Brain pericyte (primary cell): ENCODE measurements at regions not wholly inside any gene's neighbourhood (a gene's known extent, or its start where the extent isn't known, plus 50 kb on each side); places are given as distances from the start of the nearest gene placed in this dataset.

Experiments used
- DNase-seq: peaks from one replicate; pipeline ENCODE4 v3.0.0-alpha.2; 2012; ENCODE audit warnings: low read depth, low spot score

DNA sequence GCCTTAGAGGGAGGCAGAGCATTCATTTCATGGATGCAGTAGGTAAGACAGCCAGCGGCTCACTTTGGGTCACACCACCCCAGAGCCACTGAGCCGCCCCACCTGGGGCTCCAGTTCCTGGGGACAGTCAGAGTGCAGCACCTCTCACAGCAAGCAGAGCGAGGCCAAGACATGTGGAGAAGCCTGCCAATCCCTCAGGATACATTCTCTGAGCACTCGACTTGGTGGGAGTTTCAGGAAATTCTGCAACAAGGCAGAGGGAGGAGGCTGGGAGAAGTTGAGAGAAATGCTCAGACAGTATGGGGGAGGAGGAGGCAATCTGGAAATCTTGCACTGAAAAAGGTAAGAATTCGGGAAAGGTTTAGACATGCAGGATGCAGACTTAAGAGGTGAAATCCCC lies 60.8 kb upstream of the WLS start:
- DNase-seq, result no peak

DNA sequence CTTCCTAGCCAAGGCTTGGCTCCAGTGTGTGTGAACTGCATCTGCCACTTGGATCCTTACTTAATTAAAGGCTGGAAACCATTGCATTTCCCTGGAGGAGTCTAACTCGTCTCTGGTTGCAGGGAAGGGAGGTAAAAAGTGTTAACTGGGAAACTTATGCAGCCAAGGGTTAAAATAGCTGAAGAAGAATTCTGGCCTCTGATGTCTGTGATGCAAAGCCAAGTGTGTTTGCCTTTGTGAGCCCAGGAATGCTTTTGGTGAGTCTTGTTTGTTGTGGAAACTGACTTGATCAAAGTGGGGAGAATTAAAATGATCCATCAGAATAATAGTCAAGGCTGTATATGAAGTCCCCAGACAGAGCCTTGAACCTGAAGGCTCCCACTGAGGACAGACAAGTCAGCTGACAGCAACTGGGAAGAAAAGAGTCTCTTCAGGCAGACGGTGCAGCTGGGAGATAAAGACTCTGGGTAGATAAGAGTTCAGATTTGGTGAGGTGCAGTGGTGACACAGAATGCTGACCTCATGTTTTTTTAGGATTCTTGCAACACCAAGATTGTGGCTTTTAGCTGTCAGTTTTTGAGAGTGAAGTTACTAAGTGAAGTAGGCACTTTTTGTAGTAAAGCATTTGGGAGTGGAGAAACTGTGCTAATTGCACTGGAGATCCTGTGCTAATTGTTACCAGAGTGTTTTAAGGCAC lies 59.5 kb upstream of the WLS start:
- DNase-seq, result no peak

DNA sequence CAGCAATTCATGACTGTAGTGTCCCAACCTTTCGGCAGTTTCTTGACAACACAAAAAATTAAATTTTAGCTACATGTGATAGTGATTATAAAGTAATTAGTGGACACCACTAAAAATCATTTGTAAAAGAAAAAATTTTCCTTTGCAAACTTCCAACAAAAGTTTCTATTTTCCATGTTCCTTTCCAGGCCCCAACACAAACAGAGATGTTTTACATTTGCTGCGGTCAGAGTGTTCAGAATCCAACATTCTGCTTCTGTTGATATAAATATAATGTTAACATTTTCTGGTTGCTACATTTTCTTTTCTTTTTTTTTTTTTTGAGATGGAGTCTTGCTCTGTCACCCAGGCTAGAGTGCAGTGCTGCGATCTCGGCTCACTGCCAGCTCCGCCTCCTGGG lies 54.9 kb upstream of the WLS start:
- DNase-seq, result no peak

DNA sequence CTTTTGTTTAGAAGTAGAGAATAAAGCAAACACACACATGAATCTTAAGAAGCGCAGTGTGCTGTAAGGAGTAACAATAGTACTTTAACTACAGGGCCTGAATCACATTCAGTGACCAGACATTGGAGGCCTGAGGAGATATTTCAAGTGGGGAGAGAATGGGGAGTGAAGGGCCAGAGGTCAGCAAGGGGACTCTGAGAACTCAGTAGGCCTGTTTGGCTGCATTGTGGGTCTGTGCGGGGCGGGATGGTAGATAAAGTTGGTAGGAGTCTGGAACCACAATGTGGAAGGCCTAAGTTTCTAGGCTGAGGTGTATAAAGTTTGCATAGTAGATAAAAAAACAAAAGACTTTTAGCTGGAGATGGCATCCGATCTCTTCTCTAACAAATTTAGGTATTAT lies 52.7 kb upstream of the WLS start:
- DNase-seq, result no peak

DNA sequence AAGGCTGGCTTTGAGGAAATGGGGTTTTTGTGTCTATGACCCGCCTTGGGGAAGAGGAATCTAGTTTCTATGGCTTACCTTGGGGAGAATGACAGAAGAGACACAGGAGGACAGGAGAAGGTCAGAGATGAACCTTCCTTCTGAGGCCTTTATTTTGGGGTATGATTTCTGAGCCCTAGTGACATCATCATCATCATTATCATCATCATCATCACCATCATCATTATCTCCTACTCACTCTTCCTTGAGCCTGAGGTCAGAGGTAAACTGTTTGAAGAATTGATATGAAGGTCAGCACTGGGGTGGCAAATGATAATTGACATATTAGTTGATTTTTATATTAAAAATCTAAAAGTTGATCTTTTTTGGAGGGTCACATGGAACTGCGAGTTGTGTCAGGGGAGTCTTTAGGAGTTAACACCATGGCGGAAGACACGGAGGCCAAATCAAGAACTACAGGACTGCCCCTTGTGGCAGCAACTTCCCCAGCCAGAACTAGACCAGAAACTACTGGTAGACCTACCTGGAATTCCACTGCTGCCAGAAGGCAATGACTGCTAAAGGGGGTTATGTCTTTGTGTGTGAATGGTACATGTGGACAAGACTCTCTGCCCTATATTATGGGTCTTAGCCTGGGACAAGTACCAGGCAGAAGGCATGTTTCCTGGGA lies 49.8 kb upstream of the WLS start:
- no peak for DNase-seq
